OCI-LY7 (cell line): ENCODE measurements at regions not wholly inside any gene's neighbourhood (a gene's known extent, or its start where the extent isn't known, plus 50 kb on each side); places are given as distances from the start of the nearest gene placed in this dataset.
"Not testable (repeated sequence)": the region's sequence is repeated elsewhere in the genome, so short reads cannot be mapped to it uniquely, and the experiment has no call there.

ENCODE experiments used
- BruUV-seq: library from RNA; stranded (reverse); fragments of 400-500 nt; replicated peaks from 2 replicates; lab custom pipeline; 2021; lab: Mats Ljungman, UMichigan
- CTCF ChIA-PET: fragments of 300-600 bp; sonication (Branson Sonifier 250); formaldehyde crosslinking; loops from one replicate; lab custom pipeline; 2022; ENCODE audit warnings: antibody characterized with exemption; ENCODE audit not compliant: unreplicated experiment; lab: Charles Lee
- POLR2A ChIA-PET: fragments of 300-600 bp; sonication (Branson Sonifier 250); formaldehyde crosslinking; loops from one replicate; lab custom pipeline; 2022; ENCODE audit warnings: antibody characterized with exemption; lab: Charles Lee
- DNase-seq: peaks from one replicate; pipeline ENCODE4 v3.0.0-alpha.2; 2015; ENCODE audit warnings: low spot score
- H2AFZ ChIP-seq: fragments of 200-600 bp; sonication (generic), shearing (Covaris generic); 2 replicates; pipeline ENCODE4 v1.6.1; 2014; ENCODE audit warnings: mild to moderate bottlenecking, antibody characterized with exemption, low read length, moderate library complexity
- H3K27ac ChIP-seq: fragments of 200-600 bp; sonication (generic); 2 replicates; pipeline ENCODE4 v1.5.1; 2014; ENCODE audit warnings: mixed run types, low read depth, mild to moderate bottlenecking, moderate library complexity, low read length, inconsistent platforms; ENCODE audit not compliant: poor library complexity, severe bottlenecking
- H3K36me3 ChIP-seq: fragments of 200-600 bp; sonication (generic); 2 replicates; pipeline ENCODE4 v1.6.1; 2014; ENCODE audit warnings: mild to moderate bottlenecking, antibody characterized with exemption, low read length, moderate library complexity, mixed read lengths; ENCODE audit not compliant: insufficient read depth
- H3K4me1 ChIP-seq: fragments of 200-600 bp; sonication (generic); 2 replicates; pipeline ENCODE4 v1.5.1; 2014; ENCODE audit warnings: mild to moderate bottlenecking, low read length; ENCODE audit not compliant: insufficient read depth, poor library complexity, severe bottlenecking
- H3K4me2 ChIP-seq: fragments of 200-600 bp; sonication (generic); 2 replicates; pipeline ENCODE4 v1.6.1; 2014; ENCODE audit warnings: mild to moderate bottlenecking, low read length
- H3K4me3 ChIP-seq: fragments of 200-600 bp; sonication (generic); 2 replicates; pipeline ENCODE4 v1.5.1; 2014; ENCODE audit warnings: mild to moderate bottlenecking, low read depth, low read length; ENCODE audit not compliant: poor library complexity, severe bottlenecking
- H3K79me2 ChIP-seq: fragments of 200-600 bp; sonication (generic); 2 replicates; pipeline ENCODE4 v1.6.1; 2016; ENCODE audit warnings: low read depth, mild to moderate bottlenecking, low read length, moderate library complexity, mixed read lengths; ENCODE audit not compliant: insufficient read depth
- H3K9me2 ChIP-seq: fragments of 200-600 bp; sonication (generic); 2 replicates; pipeline ENCODE4 v1.6.1; 2016; ENCODE audit warnings: mild to moderate bottlenecking, low read length, mixed read lengths; ENCODE audit not compliant: insufficient read depth
- H3K9me3 ChIP-seq: fragments of 200-600 bp; sonication (generic); 2 replicates; pipeline ENCODE4 v1.6.1; 2014; ENCODE audit warnings: mild to moderate bottlenecking, mixed run types, low read length, mixed read lengths
- H4K20me1 ChIP-seq: fragments of 200-600 bp; sonication (generic); 2 replicates; pipeline ENCODE4 v1.6.1; 2014; ENCODE audit warnings: mild to moderate bottlenecking, antibody characterized with exemption, low read length, moderate library complexity, mixed read lengths; ENCODE audit not compliant: insufficient read depth
- EZH2phosphoT487 ChIP-seq: fragments of 200-600 bp; sonication (generic); IDR thresholded peaks from 2 replicates; pipeline ENCODE4 v1.6.1; 2018; ENCODE audit warnings: low read depth, borderline replicate concordance, mild to moderate bottlenecking, mixed run types, antibody characterized with exemption, low read length, moderate library complexity, mixed read lengths
- intact Hi-C: fragments of 100-400 bp; cut with micrococcal nuclease; formaldehyde crosslinking; loops from one replicate; pipeline ENCODE4 v1.10.0; 2022; ENCODE audit not compliant: unreplicated experiment
- TF ChIP-seq, protein P1 (sequence below): fragments of 200-600 bp; sonication (generic); conservative IDR thresholded peaks from 2 replicates; pipeline ENCODE4 v1.5.1; 2014; ENCODE audit warnings: mild to moderate bottlenecking, antibody characterized with exemption, low read length, moderate library complexity, mixed read lengths

DNA sequence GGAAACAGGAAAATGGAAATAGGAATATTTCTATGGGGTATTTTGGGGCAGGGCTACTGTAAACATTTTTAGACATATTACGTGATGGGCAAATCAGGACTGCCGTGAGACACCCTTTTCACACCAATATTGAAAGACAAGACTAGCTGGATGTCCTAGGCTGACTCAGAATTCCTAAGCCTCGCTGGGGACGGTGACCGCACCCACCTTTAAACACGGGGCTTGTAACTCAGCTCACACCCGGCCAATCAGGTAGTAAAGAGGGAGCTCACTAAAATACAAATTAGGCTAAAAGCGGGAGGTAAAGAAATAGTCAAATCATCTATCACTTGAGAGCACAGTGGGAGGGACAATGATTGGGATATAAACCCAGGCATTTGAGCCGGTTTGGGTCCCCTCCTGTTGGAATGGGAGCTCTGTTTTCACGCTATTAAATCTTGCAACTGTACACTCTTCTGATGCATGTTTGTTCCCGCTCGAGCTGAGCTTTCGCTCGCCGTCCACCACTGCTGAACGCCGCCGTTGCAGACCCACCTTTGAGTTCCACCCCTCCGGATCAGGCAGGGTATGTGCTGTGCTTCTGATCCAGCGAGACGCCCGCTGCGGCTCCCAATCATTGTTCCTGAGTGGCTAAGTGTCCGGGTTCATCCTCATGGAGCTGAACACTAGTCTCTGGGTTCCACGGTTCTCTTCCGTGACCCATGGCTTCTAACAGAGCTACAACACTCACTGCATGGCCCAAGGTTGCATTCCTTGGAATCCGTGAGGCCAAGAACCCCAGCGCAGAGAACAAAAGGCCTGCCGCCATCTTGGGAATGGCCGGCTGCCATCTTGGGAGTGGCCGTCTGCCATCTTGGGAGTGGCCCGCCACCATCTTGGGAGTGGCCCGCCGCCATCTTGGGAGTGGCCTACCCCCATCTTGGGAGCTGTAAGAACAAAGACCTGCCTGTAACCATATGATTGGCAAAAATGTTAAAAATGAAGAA lies 152.6 kb downstream of the CRLF2 start:
- Histone ChIP-seq H3K4me2 (no peak overlapping the region), H3K9me3 (no peaks in the 10 kb centered on the region), H2AFZ (no peak overlapping the region), H4K20me1 (no peaks in the 10 kb centered on the region), H3K79me2 (no peaks in the 10 kb centered on the region), H3K4me1 (no peaks in the 10 kb centered on the region), H3K36me3 (no peaks in the 10 kb centered on the region), H3K4me3 (no peak overlapping the region), H3K9me2 (no peaks in the 10 kb centered on the region), H3K27ac (no peak overlapping the region)
- CTCF ChIA-PET, result no interaction called here
- DNase-seq, result no peak
- TF ChIP-seq EZH2phosphoT487, result no peak
- TF ChIP-seq, protein P1, sequence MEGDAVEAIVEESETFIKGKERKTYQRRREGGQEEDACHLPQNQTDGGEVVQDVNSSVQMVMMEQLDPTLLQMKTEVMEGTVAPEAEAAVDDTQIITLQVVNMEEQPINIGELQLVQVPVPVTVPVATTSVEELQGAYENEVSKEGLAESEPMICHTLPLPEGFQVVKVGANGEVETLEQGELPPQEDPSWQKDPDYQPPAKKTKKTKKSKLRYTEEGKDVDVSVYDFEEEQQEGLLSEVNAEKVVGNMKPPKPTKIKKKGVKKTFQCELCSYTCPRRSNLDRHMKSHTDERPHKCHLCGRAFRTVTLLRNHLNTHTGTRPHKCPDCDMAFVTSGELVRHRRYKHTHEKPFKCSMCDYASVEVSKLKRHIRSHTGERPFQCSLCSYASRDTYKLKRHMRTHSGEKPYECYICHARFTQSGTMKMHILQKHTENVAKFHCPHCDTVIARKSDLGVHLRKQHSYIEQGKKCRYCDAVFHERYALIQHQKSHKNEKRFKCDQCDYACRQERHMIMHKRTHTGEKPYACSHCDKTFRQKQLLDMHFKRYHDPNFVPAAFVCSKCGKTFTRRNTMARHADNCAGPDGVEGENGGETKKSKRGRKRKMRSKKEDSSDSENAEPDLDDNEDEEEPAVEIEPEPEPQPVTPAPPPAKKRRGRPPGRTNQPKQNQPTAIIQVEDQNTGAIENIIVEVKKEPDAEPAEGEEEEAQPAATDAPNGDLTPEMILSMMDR, result no peak
- intact Hi-C loops, result no loop called here
- POLR2A ChIA-PET, result no interaction called here
- no TSS peak for BruUV-seq

DNA sequence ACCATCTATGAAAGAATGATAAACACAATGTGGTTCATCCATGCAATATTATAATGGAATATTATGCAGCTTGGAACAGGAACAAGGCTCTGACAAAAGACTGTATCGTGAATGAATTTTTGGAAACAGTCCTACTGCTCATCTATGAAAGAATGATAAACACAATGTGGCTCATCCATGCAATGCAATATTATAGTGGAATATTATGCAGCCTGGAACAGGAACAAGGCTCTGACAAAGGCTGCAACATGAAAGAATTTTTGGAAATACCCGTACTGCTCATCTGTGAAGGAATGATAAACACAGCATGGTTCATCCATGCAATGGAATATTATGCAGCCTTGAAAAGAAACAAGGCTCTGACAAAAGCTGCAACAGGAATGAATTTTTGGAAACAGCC lies 158.8 kb downstream of the CRLF2 start:
- BruUV-seq, H3K79me2 ChIP-seq, CTCF ChIA-PET, DNase-seq, H4K20me1 ChIP-seq, H3K36me3 ChIP-seq, H3K4me2 ChIP-seq, intact Hi-C loops, H3K9me2 ChIP-seq, POLR2A ChIA-PET, H3K27ac ChIP-seq, H3K4me3 ChIP-seq, H2AFZ ChIP-seq, H3K4me1 ChIP-seq: not testable (repeated sequence)
- peaks cover 26% of the 10 kb centered on the region for H3K9me3 ChIP-seq

DNA sequence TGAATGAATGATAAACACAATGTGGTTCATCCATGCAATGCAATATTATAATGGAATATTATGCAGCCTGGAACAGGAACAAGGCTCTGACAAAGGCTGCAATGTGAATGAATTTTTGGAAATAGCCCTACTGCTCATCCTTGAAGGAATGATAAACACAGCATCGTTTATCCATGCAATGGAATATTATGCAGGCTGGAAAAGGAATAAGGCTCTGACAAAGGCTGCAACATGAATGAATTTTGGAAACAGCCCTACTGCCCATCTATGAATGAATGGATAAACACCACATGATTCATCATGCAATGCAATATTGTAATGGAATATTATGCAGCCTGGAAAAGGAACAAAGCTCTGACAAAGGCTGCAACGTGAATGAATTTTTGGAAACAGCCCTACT lies 159.4 kb downstream of the CRLF2 start:
- no peak overlapping the region for H3K4me3 ChIP-seq
- TF ChIP-seq EZH2phosphoT487, result no peak
- H3K36me3 ChIP-seq, result no peaks in the 10 kb centered on the region
- ChIA-PET CTCF (no interaction called here), POLR2A (no interaction called here)
- DNase-seq, result no peak
- no peaks in the 10 kb centered on the region for H3K9me2 ChIP-seq
- BruUV-seq, result no TSS peak
- no peak overlapping the region for H2AFZ ChIP-seq
- no peaks in the 10 kb centered on the region for H4K20me1 ChIP-seq
- H3K9me3 ChIP-seq, result peaks cover 26% of the 10 kb centered on the region
- H3K4me1 ChIP-seq, result no peaks in the 10 kb centered on the region
- no peaks in the 10 kb centered on the region for H3K79me2 ChIP-seq
- intact Hi-C loops, result no loop called here
- H3K4me2 ChIP-seq, result no peak overlapping the region
- no peak overlapping the region for H3K27ac ChIP-seq
